PC-3 (cell line): ENCODE measurements at regions not wholly inside any gene's neighbourhood (a gene's known extent, or its start where the extent isn't known, plus 50 kb on each side); places are given as distances from the start of the nearest gene placed in this dataset.

Experiments
- ATAC-seq: fragments of 200-7000 bp; cut with Tn5 transposase; 2 replicates; pipeline ENCODE4 v1.9.1; 2020; ENCODE audit warnings: mild to moderate bottlenecking, moderate library complexity
- BruUV-seq: library from RNA; stranded (reverse); fragments of 400-500 nt; replicated peaks from 2 replicates; lab custom pipeline; 2021; lab: Mats Ljungman, UMichigan
- CTCF ChIA-PET: fragments of 300-600 bp; sonication (Branson Sonifier 250); formaldehyde crosslinking; loops from one replicate; lab custom pipeline; 2022; ENCODE audit warnings: antibody characterized with exemption; lab: Charles Lee
- POLR2A ChIA-PET: fragments of 300-600 bp; sonication (Branson Sonifier 250); formaldehyde crosslinking; loops from one replicate; lab custom pipeline; 2022; ENCODE audit warnings: antibody characterized with exemption; ENCODE audit not compliant: unreplicated experiment; lab: Charles Lee
- DNase-seq: peaks from one replicate; pipeline ENCODE4 v3.0.0-alpha.2; 2015
- H2AFZ ChIP-seq: fragments of 300-600 bp; sonication (generic); 2 replicates; pipeline ENCODE4 v1.6.0; 2016; ENCODE audit warnings: antibody characterized with exemption, low read length
- H3F3A ChIP-seq: fragments of 300-600 bp; sonication (generic); one replicate; pipeline ENCODE4 v1.6.0; 2017; ENCODE audit warnings: antibody characterized with exemption, low read length, control low read depth, mild to moderate bottlenecking; ENCODE audit not compliant: unreplicated experiment
- H3K27ac ChIP-seq: fragments of 300-600 bp; sonication (generic); 2 replicates; pipeline ENCODE4 v1.5.1; 2016; ENCODE audit warnings: mild to moderate bottlenecking, low read length
- H3K27me3 ChIP-seq: fragments of 300-600 bp; sonication (generic); 2 replicates; pipeline ENCODE4 v1.6.1; 2016; ENCODE audit warnings: low read length, mixed read lengths
- H3K36me3 ChIP-seq: fragments of 300-600 bp; sonication (generic); 2 replicates; pipeline ENCODE4 v1.6.1; 2016; ENCODE audit warnings: low read depth, mixed run types, low read length, mixed read lengths
- H3K4me1 ChIP-seq: fragments of 300-600 bp; sonication (generic); 2 replicates; pipeline ENCODE4 v1.5.1; 2016; ENCODE audit warnings: low read length; ENCODE audit not compliant: insufficient read depth
- H3K4me2 ChIP-seq: fragments of 300-600 bp; sonication (generic); 2 replicates; pipeline ENCODE4 v1.6.0; 2016; ENCODE audit warnings: low read length
- H3K4me3 ChIP-seq: fragments of 300-600 bp; sonication (generic); 2 replicates; pipeline ENCODE4 v1.5.1; 2016; ENCODE audit warnings: mild to moderate bottlenecking, low read length, mixed read lengths
- H3K79me2 ChIP-seq: fragments of 300-600 bp; sonication (generic); 2 replicates; pipeline ENCODE4 v1.6.1; 2017; ENCODE audit warnings: low read length, mixed read lengths
- H3K9ac ChIP-seq: fragments of 300-600 bp; sonication (generic); 2 replicates; pipeline ENCODE4 v1.6.0; 2016; ENCODE audit warnings: mild to moderate bottlenecking, low read length
- H3K9me2 ChIP-seq: fragments of 300-600 bp; sonication (generic); replicated peaks from 2 replicates; pipeline ENCODE4 v1.6.1; 2016; ENCODE audit warnings: mixed run types, low read length, mixed read lengths
- H3K9me3 ChIP-seq: fragments of 300-600 bp; sonication (generic); 2 replicates; pipeline ENCODE4 v1.6.1; 2016; ENCODE audit warnings: low read length, mixed read lengths
- H4K20me1 ChIP-seq: fragments of 300-600 bp; sonication (generic); 2 replicates; pipeline ENCODE4 v1.6.1; 2016; ENCODE audit warnings: low read length, mixed read lengths
- EZH2 ChIP-seq: fragments of 300-600 bp; sonication (generic); IDR thresholded peaks from one replicate; pipeline ENCODE4 v1.6.1; 2017; ENCODE audit warnings: antibody characterized with exemption, mild to moderate bottlenecking, low read length; ENCODE audit not compliant: unreplicated experiment
- EZH2phosphoT487 ChIP-seq: fragments of 300-600 bp; sonication (generic); IDR thresholded peaks from 2 replicates; pipeline ENCODE4 v1.6.1; 2018; ENCODE audit warnings: mild to moderate bottlenecking, antibody characterized with exemption, low read length, borderline replicate concordance
- intact Hi-C: fragments of 100-400 bp; cut with micrococcal nuclease; formaldehyde crosslinking; loops from 2 replicates; pipeline ENCODE4 v1.9.0; 2023
- TF ChIP-seq, protein P1 (sequence below): fragments of 300-600 bp; sonication (generic); conservative IDR thresholded peaks from 2 replicates; pipeline ENCODE4 v1.5.1; 2017; ENCODE audit warnings: antibody characterized with exemption, low read depth, mild to moderate bottlenecking, low read length

DNA sequence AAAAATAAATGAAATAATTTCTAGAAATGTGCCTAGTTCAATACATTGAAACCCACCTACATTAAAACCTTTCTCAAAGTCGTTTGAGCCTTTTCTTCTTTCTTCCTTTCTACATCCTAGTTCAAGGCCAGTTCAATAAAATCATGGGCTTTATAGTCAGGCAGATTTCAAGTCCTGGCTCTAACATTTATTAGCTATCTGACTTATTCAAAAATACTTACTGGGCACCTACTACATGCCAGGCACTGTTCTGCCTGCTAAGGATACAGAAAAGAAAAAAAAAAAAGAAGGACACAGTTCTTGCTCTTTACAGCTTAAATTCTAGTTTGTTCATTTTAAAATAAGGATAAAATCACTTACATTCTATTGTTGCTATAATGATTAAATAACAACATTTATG is 134.2 kb upstream of the FGGY start:
- no peak overlapping the region for H2AFZ ChIP-seq
- H4K20me1 ChIP-seq = no peaks in the 10 kb centered on the region
- H3K27ac ChIP-seq = no peak overlapping the region
- intact Hi-C loops = no loop called here
- no peak for TF ChIP-seq EZH2phosphoT487
- TF ChIP-seq EZH2 = no peak
- TF ChIP-seq, protein P1, sequence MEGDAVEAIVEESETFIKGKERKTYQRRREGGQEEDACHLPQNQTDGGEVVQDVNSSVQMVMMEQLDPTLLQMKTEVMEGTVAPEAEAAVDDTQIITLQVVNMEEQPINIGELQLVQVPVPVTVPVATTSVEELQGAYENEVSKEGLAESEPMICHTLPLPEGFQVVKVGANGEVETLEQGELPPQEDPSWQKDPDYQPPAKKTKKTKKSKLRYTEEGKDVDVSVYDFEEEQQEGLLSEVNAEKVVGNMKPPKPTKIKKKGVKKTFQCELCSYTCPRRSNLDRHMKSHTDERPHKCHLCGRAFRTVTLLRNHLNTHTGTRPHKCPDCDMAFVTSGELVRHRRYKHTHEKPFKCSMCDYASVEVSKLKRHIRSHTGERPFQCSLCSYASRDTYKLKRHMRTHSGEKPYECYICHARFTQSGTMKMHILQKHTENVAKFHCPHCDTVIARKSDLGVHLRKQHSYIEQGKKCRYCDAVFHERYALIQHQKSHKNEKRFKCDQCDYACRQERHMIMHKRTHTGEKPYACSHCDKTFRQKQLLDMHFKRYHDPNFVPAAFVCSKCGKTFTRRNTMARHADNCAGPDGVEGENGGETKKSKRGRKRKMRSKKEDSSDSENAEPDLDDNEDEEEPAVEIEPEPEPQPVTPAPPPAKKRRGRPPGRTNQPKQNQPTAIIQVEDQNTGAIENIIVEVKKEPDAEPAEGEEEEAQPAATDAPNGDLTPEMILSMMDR = no peak
- H3K9ac ChIP-seq = no peak overlapping the region
- H3K36me3 ChIP-seq = 0 out of 2 replicates have a peak, but pooled peaks cover 4% of the 10 kb centered on the region
- BruUV-seq = no TSS peak
- CTCF ChIA-PET = no interaction called here
- no peak overlapping the region for H3K4me3 ChIP-seq
- no peaks in the 10 kb centered on the region for H3K79me2 ChIP-seq
- 0 out of 2 replicates have a peak, but pooled peaks cover 8% of the 10 kb centered on the region for H3K9me3 ChIP-seq
- ATAC-seq (peak; percentile 20; the same call in 1 of the 2 replicates), DNase-seq (no peak)
- H3K9me2 ChIP-seq = no peaks in the 10 kb centered on the region
- POLR2A ChIA-PET = no interaction called here
- no peaks in the 10 kb centered on the region for H3K27me3 ChIP-seq
- H3K4me2 ChIP-seq = no peak overlapping the region
- H3K4me1 ChIP-seq = no peaks in the 10 kb centered on the region
- H3F3A ChIP-seq = no peaks in the 10 kb centered on the region

DNA sequence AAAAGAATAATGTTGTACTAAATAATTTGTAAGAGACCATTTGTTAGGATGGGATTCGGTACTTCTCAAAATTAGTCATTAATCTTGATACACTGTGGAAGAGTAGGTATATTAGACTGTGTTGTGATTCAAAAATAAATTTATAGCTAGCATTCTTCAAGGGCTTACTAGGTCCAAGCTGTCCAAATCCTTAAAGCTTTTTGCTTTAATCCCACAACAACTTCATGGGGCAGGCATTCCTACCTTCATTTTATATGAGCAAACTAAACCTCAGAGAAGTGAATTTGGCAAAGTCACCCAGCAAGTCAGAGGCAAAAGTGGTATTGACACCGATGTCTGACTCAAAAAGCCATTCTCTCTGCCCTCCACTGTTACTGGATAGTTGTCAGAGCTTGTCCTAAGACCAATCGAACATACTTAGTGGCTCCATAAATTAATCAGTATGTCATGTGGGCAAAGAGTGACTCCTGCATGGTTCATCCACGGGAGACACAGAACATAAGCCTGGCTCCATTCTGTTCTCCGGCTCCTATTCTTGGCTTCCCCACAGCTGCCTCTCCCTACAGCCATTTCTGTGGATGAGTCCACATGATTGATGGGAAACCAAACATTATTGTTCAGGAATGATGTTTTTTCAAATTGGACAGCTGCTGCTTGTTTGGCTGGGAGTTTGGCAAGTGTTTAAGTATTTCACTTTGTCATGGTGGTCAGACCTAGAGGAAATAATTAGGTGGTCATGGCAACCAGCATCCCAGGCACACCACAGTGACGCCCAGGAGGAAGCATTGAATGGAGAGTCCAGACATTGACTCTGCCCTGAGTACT is 133.4 kb upstream of the FGGY start:
- CTCF ChIA-PET = no interaction called here
- BruUV-seq = no TSS peak
- intact Hi-C loops = no loop called here
- Histone ChIP-seq H3K27ac (no peak overlapping the region), H3K4me1 (no peaks in the 10 kb centered on the region), H3F3A (no peaks in the 10 kb centered on the region), H3K9ac (no peak overlapping the region), H3K4me2 (no peak overlapping the region), H3K9me2 (no peaks in the 10 kb centered on the region), H3K79me2 (no peaks in the 10 kb centered on the region), H3K36me3 (0 out of 2 replicates have a peak, but pooled peaks cover under 1% of the 10 kb centered on the region), H2AFZ (no peak overlapping the region), H3K9me3 (0 out of 2 replicates have a peak, but pooled peaks cover under 1% of the 10 kb centered on the region), H3K4me3 (no peak overlapping the region), H3K27me3 (no peaks in the 10 kb centered on the region), H4K20me1 (no peaks in the 10 kb centered on the region)
- TF ChIP-seq, protein P1 = no peak
- TF ChIP-seq EZH2phosphoT487 = no peak
- no peak for TF ChIP-seq EZH2
- no peak for ATAC-seq
- POLR2A ChIA-PET = no interaction called here
- DNase-seq = no peak

DNA sequence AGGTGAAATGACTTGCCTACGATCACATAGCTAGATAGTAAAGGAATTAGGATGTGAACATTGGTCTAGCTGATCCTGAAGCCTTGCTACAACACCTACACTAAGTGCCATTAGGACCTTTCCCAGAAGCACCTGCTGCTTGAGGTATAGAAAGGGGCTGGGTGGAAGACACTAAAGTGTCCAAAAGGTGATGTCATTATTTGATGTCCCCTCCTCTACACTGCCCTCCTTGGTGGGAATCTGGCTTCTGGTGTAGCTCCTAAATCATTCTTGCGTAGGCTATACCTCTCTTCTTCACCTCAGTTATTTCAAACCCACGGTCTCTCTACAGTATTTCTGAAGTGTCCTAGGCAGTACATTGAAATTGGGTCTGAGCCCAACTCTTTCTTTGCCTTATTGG is 132.5 kb upstream of the FGGY start:
- Histone ChIP-seq H3K4me2 (no peak overlapping the region), H3K27me3 (no peaks in the 10 kb centered on the region), H2AFZ (no peak overlapping the region), H3K36me3 (no peaks in the 10 kb centered on the region), H3K9me3 (no peaks in the 10 kb centered on the region), H3K4me1 (no peaks in the 10 kb centered on the region), H3K79me2 (no peaks in the 10 kb centered on the region), H4K20me1 (no peaks in the 10 kb centered on the region), H3K4me3 (no peak overlapping the region), H3K9ac (no peak overlapping the region), H3K9me2 (no peaks in the 10 kb centered on the region), H3K27ac (no peak overlapping the region), H3F3A (no peaks in the 10 kb centered on the region)
- no TSS peak for BruUV-seq
- intact Hi-C loops = no loop called here
- TF ChIP-seq EZH2phosphoT487 (no peak), EZH2 (no peak)
- TF ChIP-seq, protein P1 = no peak
- DNase-seq (no peak), ATAC-seq (no peak)
- CTCF ChIA-PET = no interaction called here
- POLR2A ChIA-PET = no interaction called here
